ENCODE measurements at regions not wholly inside any gene's neighbourhood (a gene's known extent, or its start where the extent isn't known, plus 50 kb on each side); places are given as distances from the start of the nearest gene placed in this dataset.
"Not testable (repeated sequence)": the region's sequence is repeated elsewhere in the genome, so short reads cannot be mapped to it uniquely, and the experiment has no call there.

GRCh38 chr7:130951976-130952876, 218.2 kb upstream of the KLF14 start:
- Histone ChIP-seq H3K36me3 (ENCODE audit: control insufficient read depth, insufficient read depth, low read length) (no peaks in the 10 kb centered on the region), H3K27ac (ENCODE audit: low read depth, low read length) (no peak overlapping the region), H3K4me1 (ENCODE audit: control insufficient read depth, insufficient read depth, low read length) (peaks cover 20% of the 10 kb centered on the region), H3K9me3 (ENCODE audit: control insufficient read depth, insufficient read depth, low read length) (no peaks in the 10 kb centered on the region), H3K4me3 (ENCODE audit: low read depth, low read length) (no peak overlapping the region; the same call in 1 of the 2 replicates), H3K27me3 (ENCODE audit: control insufficient read depth, insufficient read depth, low read length) (no peaks in the 10 kb centered on the region), H3K9ac (ENCODE audit: low read depth, low read length) (no peak overlapping the region)

DNA sequence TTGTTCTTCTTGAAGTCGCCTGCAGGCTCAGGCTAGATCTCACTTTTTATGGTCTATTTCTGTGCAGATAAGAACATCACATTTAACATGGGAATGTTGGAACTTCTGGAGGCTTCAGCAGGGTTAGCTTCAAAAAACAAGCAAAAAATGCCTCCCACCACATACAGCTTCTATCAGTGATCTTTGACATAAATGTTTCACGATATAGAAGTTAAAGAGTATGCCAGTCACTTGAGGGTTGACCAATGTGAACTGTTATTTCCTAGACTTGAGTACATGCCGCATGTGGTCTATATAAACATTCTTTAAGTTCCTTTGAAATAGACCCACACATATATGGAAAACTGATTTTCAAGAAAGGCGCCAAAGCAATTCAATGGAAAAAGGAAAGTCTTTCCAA, 219.2 kb upstream of the KLF14 start:
- no peak overlapping the region for H3K27ac ChIP-seq (ENCODE audit: low read depth, low read length)
- no peaks in the 10 kb centered on the region for H3K9me3 ChIP-seq (ENCODE audit: control insufficient read depth, insufficient read depth, low read length)
- no peaks in the 10 kb centered on the region for H3K36me3 ChIP-seq (ENCODE audit: control insufficient read depth, insufficient read depth, low read length)
- H3K27me3 ChIP-seq (ENCODE audit: control insufficient read depth, insufficient read depth, low read length), result no peaks in the 10 kb centered on the region
- H3K4me1 ChIP-seq (ENCODE audit: control insufficient read depth, insufficient read depth, low read length), result peaks cover 20% of the 10 kb centered on the region
- H3K4me3 ChIP-seq (ENCODE audit: low read depth, low read length), result no peak overlapping the region
- H3K9ac ChIP-seq (ENCODE audit: low read depth, low read length), result no peak overlapping the region

- Histone ChIP-seq H3K36me3 (ENCODE audit: control insufficient read depth, insufficient read depth, low read length) (no peaks in the 10 kb centered on the region), H3K27me3 (ENCODE audit: control insufficient read depth, insufficient read depth, low read length) (no peaks in the 10 kb centered on the region), H3K9me3 (ENCODE audit: control insufficient read depth, insufficient read depth, low read length) (no peaks in the 10 kb centered on the region), H3K27ac (ENCODE audit: low read depth, low read length) (no peak overlapping the region), H3K9ac (ENCODE audit: low read depth, low read length) (no peak overlapping the region), H3K4me1 (ENCODE audit: control insufficient read depth, insufficient read depth, low read length) (peaks cover 20% of the 10 kb centered on the region), H3K4me3 (ENCODE audit: low read depth, low read length) (no peak overlapping the region)
Measured at GRCh38 chr7:130954918-130955564, 221.0 kb upstream of the KLF14 start.

DNA sequence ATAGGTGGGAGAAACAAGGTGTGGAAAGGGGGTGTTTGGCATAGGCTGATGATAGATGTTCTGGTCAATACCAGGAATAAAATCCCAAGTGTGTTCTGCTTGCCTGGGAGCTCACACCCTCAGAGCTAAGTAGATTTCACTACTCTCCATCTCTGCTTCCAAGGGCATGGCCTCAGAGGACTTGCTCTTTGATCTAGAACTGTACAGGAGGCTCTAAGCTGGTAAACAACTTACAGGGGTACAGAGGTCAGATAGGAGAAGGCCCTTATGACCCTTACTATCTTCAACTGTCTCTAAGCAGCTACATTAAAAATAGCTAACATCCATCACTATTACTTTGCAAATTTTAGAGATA, 221.5 kb upstream of the KLF14 start:
- no peaks in the 10 kb centered on the region for H3K9me3 ChIP-seq (ENCODE audit: control insufficient read depth, insufficient read depth, low read length)
- H3K27me3 ChIP-seq (ENCODE audit: control insufficient read depth, insufficient read depth, low read length), result no peaks in the 10 kb centered on the region
- no peak overlapping the region for H3K27ac ChIP-seq (ENCODE audit: low read depth, low read length)
- peaks cover 20% of the 10 kb centered on the region for H3K4me1 ChIP-seq (ENCODE audit: control insufficient read depth, insufficient read depth, low read length)
- no peak overlapping the region for H3K4me3 ChIP-seq (ENCODE audit: low read depth, low read length)
- H3K36me3 ChIP-seq (ENCODE audit: control insufficient read depth, insufficient read depth, low read length), result no peaks in the 10 kb centered on the region
- H3K9ac ChIP-seq (ENCODE audit: low read depth, low read length), result no peak overlapping the region

GRCh38 chr7:130956417-130957136, 222.6 kb upstream of the KLF14 start:
- peaks cover 20% of the 10 kb centered on the region for H3K4me1 ChIP-seq (ENCODE audit: control insufficient read depth, insufficient read depth, low read length)

GRCh38 chr7:130957137-130957513, 223.1 kb upstream of the KLF14 start:
- Histone ChIP-seq H3K4me1 (ENCODE audit: control insufficient read depth, insufficient read depth, low read length) (peaks cover 15% of the 10 kb centered on the region), H3K9ac (ENCODE audit: low read depth, low read length) (no peak overlapping the region), H3K27me3 (ENCODE audit: control insufficient read depth, insufficient read depth, low read length) (no peaks in the 10 kb centered on the region), H3K4me3 (ENCODE audit: low read depth, low read length) (no peak overlapping the region), H3K27ac (ENCODE audit: low read depth, low read length) (no peak overlapping the region), H3K9me3 (ENCODE audit: control insufficient read depth, insufficient read depth, low read length) (no peaks in the 10 kb centered on the region), H3K36me3 (ENCODE audit: control insufficient read depth, insufficient read depth, low read length) (no peaks in the 10 kb centered on the region)

More at GRCh38 chr7:130956417-130957136, 222.6 kb upstream of the KLF14 start:
- Histone ChIP-seq H3K27ac (ENCODE audit: low read depth, low read length) (no peak overlapping the region), H3K9me3 (ENCODE audit: control insufficient read depth, insufficient read depth, low read length) (no peaks in the 10 kb centered on the region), H3K36me3 (ENCODE audit: control insufficient read depth, insufficient read depth, low read length) (no peaks in the 10 kb centered on the region), H3K27me3 (ENCODE audit: control insufficient read depth, insufficient read depth, low read length) (no peaks in the 10 kb centered on the region), H3K4me3 (ENCODE audit: low read depth, low read length) (no peak overlapping the region), H3K9ac (ENCODE audit: low read depth, low read length) (no peak overlapping the region)

DNA sequence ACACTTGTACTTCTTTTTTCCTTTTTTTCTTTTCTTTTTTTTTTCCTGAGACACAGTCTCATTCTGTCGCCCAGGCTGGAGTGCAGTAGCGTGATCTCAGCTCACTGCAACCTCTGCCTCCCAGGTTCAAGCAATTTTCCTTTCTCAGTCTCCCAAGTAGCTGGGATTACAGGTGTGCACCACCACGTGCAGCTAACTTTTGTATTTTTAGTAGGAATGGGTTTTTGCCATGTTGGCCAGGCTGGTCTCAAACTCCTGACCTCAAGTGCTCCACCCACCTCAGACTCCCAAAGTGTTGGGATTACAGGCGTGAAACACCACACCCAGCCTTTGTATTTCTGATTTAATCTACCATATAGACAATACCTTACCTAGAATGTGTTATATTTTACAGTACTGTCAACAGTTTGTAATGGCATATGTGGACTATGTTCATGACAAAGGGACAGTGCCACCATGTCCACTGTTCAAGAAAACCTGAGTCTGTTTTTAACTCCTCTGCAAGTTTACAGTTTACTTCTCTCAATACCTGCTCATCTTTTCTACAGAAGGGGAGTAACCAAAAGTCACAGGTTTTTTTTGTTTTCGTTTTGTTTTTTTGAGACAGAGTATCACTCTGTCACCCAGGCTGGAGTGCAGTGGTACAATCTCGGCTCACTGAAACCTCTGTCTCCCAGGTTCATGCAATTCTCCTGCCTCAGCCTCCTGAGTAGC, 223.9 kb upstream of the KLF14 start:
- not testable (repeated sequence) for H3K27me3 ChIP-seq (ENCODE audit: control insufficient read depth, insufficient read depth, low read length); H3K36me3 ChIP-seq (ENCODE audit: control insufficient read depth, insufficient read depth, low read length); H3K9me3 ChIP-seq (ENCODE audit: control insufficient read depth, insufficient read depth, low read length); H3K4me1 ChIP-seq (ENCODE audit: control insufficient read depth, insufficient read depth, low read length); H3K4me3 ChIP-seq (ENCODE audit: low read depth, low read length); H3K9ac ChIP-seq (ENCODE audit: low read depth, low read length); H3K27ac ChIP-seq (ENCODE audit: low read depth, low read length)

DNA sequence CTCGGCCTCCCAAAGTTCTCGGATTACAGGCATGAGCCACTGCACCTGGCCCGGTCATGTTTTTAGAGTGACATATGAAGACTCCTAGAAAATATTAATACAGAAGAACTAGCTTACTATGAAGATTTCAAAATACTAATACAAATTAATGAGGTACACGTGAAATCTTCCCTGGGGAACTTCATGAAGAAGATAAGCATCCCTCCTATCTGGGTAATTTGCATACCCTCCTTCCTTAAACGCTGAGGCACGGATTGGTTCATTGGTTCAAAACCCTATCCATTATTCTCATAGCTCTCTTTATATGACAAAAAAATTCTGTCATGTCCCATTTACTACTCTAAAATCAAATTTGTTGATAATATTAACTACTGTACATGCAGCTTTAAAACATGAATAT, 224.8 kb upstream of the KLF14 start:
- Histone ChIP-seq H3K27ac (ENCODE audit: low read depth, low read length) (no peak overlapping the region), H3K27me3 (ENCODE audit: control insufficient read depth, insufficient read depth, low read length) (no peaks in the 10 kb centered on the region), H3K9me3 (ENCODE audit: control insufficient read depth, insufficient read depth, low read length) (no peaks in the 10 kb centered on the region), H3K9ac (ENCODE audit: low read depth, low read length) (no peak overlapping the region), H3K36me3 (ENCODE audit: control insufficient read depth, insufficient read depth, low read length) (no peaks in the 10 kb centered on the region), H3K4me3 (ENCODE audit: low read depth, low read length) (no peak overlapping the region), H3K4me1 (ENCODE audit: control insufficient read depth, insufficient read depth, low read length) (peaks cover 10% of the 10 kb centered on the region)

- no peaks in the 10 kb centered on the region for H3K27me3 ChIP-seq (ENCODE audit: control insufficient read depth, insufficient read depth, low read length)
- H3K4me3 ChIP-seq (ENCODE audit: low read depth, low read length), result no peak overlapping the region
- no peaks in the 10 kb centered on the region for H3K9me3 ChIP-seq (ENCODE audit: control insufficient read depth, insufficient read depth, low read length)
- no peaks in the 10 kb centered on the region for H3K36me3 ChIP-seq (ENCODE audit: control insufficient read depth, insufficient read depth, low read length)
- peaks cover 10% of the 10 kb centered on the region for H3K4me1 ChIP-seq (ENCODE audit: control insufficient read depth, insufficient read depth, low read length)
- no peak overlapping the region for H3K9ac ChIP-seq (ENCODE audit: low read depth, low read length)
- H3K27ac ChIP-seq (ENCODE audit: low read depth, low read length), result no peak overlapping the region
Measured at GRCh38 chr7:130959743-130960207, 225.8 kb upstream of the KLF14 start.

GRCh38 chr7:130960208-130960988, 226.4 kb upstream of the KLF14 start:
- H3K4me1 ChIP-seq (ENCODE audit: control insufficient read depth, insufficient read depth, low read length), result peaks cover 8% of the 10 kb centered on the region
- H3K4me3 ChIP-seq (ENCODE audit: low read depth, low read length), result no peak overlapping the region
- H3K27me3 ChIP-seq (ENCODE audit: control insufficient read depth, insufficient read depth, low read length), result no peaks in the 10 kb centered on the region
- H3K9me3 ChIP-seq (ENCODE audit: control insufficient read depth, insufficient read depth, low read length), result no peaks in the 10 kb centered on the region
- no peak overlapping the region for H3K27ac ChIP-seq (ENCODE audit: low read depth, low read length)
- no peak overlapping the region; the same call in 1 of the 2 replicates for H3K9ac ChIP-seq (ENCODE audit: low read depth, low read length)
- no peaks in the 10 kb centered on the region for H3K36me3 ChIP-seq (ENCODE audit: control insufficient read depth, insufficient read depth, low read length)
